HEK293 (cell line): ENCODE measurements at regions not wholly inside any gene's neighbourhood (a gene's known extent, or its start where the extent isn't known, plus 50 kb on each side); places are given as distances from the start of the nearest gene placed in this dataset.

Experiments
- CTCF ChIA-PET: fragments of 350-600 bp; formaldehyde crosslinking; extraction: SDS; loops from one replicate; lab custom pipeline; 2021; ENCODE audit warnings: antibody characterized with exemption; lab: Yijun Ruan, JAX
- POLR2A ChIA-PET: fragments of 300-600 bp; formaldehyde crosslinking; extraction: SDS; loops from one replicate; lab custom pipeline; 2020; ENCODE audit warnings: antibody characterized with exemption, inconsistent platforms; lab: Yijun Ruan, JAX
- H3K27ac ChIP-seq: fragments of 200-500 bp; sonication (Bioruptor generic); 2 replicates; pipeline ENCODE4 v1.5.1; 2014; ENCODE audit warnings: low read depth, low read length, control low read depth, inconsistent platforms; ENCODE audit errors: extremely low read depth
- H3K36me3 ChIP-seq, 2 experiments: fragments of 200-500 bp in 1 of 2; sonication (Bioruptor generic) in 1 of 2; 1 replicate in 1 of 2; 2 replicates in 1 of 2; pipeline ENCODE4 v1.5.1; 2014 to 2017; ENCODE audit warnings: inconsistent platforms in 2 of 2, low read length in 2 of 2; ENCODE audit not compliant: control insufficient read depth in 2 of 2, insufficient read depth in 1 of 2
- H3K4me1 ChIP-seq: fragments of 200-500 bp; sonication (Bioruptor generic); 2 replicates; pipeline ENCODE4 v1.5.1; 2014; ENCODE audit warnings: mild to moderate bottlenecking, low read length, inconsistent platforms; ENCODE audit not compliant: control insufficient read depth, insufficient read depth
- H3K4me3 ChIP-seq: 2 replicates; pipeline ENCODE4 v1.5.1; 2011; ENCODE audit warnings: low read depth, mild to moderate bottlenecking, control low read depth, low read length, moderate library complexity
- H3K9me3 ChIP-seq: fragments of 200-500 bp; sonication (Bioruptor generic); 2 replicates; pipeline ENCODE4 v1.5.1; 2014; ENCODE audit warnings: low read depth, low read length, inconsistent platforms; ENCODE audit not compliant: control insufficient read depth, insufficient read depth
- IKZF3 ChIP-seq: fragments of 450-650 bp; IDR thresholded peaks from 2 replicates; pipeline ENCODE4 v1.5.0; 2018; ENCODE audit warnings: missing biosample characterization, mild to moderate bottlenecking, missing genetic modification characterization, moderate library complexity
- KLF7 ChIP-seq: fragments of 450-650 bp; formaldehyde crosslinking; IDR thresholded peaks from 2 replicates; pipeline ENCODE4 v1.5.1; 2016; ENCODE audit warnings: missing biosample characterization, missing genetic modification characterization, borderline replicate concordance
- OVOL3 ChIP-seq: fragments of 450-650 bp; formaldehyde crosslinking; IDR thresholded peaks from 2 replicates; pipeline ENCODE4 v1.5.1; 2016; ENCODE audit warnings: missing biosample characterization, missing genetic modification characterization
- PRDM1 ChIP-seq: fragments of 450-650 bp; formaldehyde crosslinking; IDR thresholded peaks from 2 replicates; pipeline ENCODE4; 2016; ENCODE audit warnings: missing biosample characterization, missing genetic modification characterization
- REST ChIP-seq: fragments of 450-650 bp; formaldehyde crosslinking; IDR thresholded peaks from 2 replicates; pipeline ENCODE4 v1.5.1; 2016; ENCODE audit warnings: missing biosample characterization, missing genetic modification characterization
- SCRT2 ChIP-seq: fragments of 450-650 bp; formaldehyde crosslinking; IDR thresholded peaks from 2 replicates; pipeline ENCODE4 v1.5.1; 2016; ENCODE audit warnings: missing biosample characterization, missing genetic modification characterization
- ZBTB48 ChIP-seq: fragments of 450-650 bp; formaldehyde crosslinking; IDR thresholded peaks from 2 replicates; pipeline ENCODE4 v1.5.1; 2016; ENCODE audit warnings: missing biosample characterization, missing genetic modification characterization
- ZBTB7A ChIP-seq: fragments of 450-650 bp; formaldehyde crosslinking; IDR thresholded peaks from 2 replicates; pipeline ENCODE4 v1.5.1; 2016; ENCODE audit warnings: low read depth, missing biosample characterization, missing genetic modification characterization
- ZBTB8A ChIP-seq: fragments of 450-650 bp; formaldehyde crosslinking; IDR thresholded peaks from 2 replicates; pipeline ENCODE4 v1.5.1; 2016; ENCODE audit warnings: missing biosample characterization, missing genetic modification characterization
- ZNF121 ChIP-seq: fragments of 450-650 bp; formaldehyde crosslinking; IDR thresholded peaks from 2 replicates; pipeline ENCODE4 v1.5.1; 2016; ENCODE audit warnings: missing biosample characterization, missing genetic modification characterization
- ZNF155 ChIP-seq: fragments of 450-650 bp; formaldehyde crosslinking; IDR thresholded peaks from 2 replicates; pipeline ENCODE4 v1.5.1; 2016; ENCODE audit warnings: missing biosample characterization, missing genetic modification characterization
- ZNF169 ChIP-seq: fragments of 450-650 bp; formaldehyde crosslinking; IDR thresholded peaks from 2 replicates; pipeline ENCODE4 v1.5.1; 2016; ENCODE audit warnings: missing biosample characterization, missing genetic modification characterization
- ZNF202 ChIP-seq: fragments of 450-650 bp; formaldehyde crosslinking; IDR thresholded peaks from 2 replicates; pipeline ENCODE4 v1.5.1; 2016; ENCODE audit warnings: missing biosample characterization, missing genetic modification characterization, borderline replicate concordance
- ZNF302 ChIP-seq: fragments of 450-650 bp; formaldehyde crosslinking; IDR thresholded peaks from 2 replicates; pipeline ENCODE4 v1.5.1; 2016; ENCODE audit warnings: missing biosample characterization, missing genetic modification characterization, low read depth
- ZNF311 ChIP-seq: fragments of 450-650 bp; formaldehyde crosslinking; IDR thresholded peaks from 2 replicates; pipeline ENCODE4 v1.5.1; 2017; ENCODE audit warnings: missing biosample characterization, missing genetic modification characterization, borderline replicate concordance
- ZNF350 ChIP-seq: fragments of 450-650 bp; formaldehyde crosslinking; IDR thresholded peaks from 2 replicates; pipeline ENCODE4 v1.5.0; 2017; ENCODE audit warnings: missing biosample characterization, mild to moderate bottlenecking, missing genetic modification characterization
- ZNF354C ChIP-seq: fragments of 450-650 bp; formaldehyde crosslinking; IDR thresholded peaks from 2 replicates; pipeline ENCODE4 v1.5.1; 2016; ENCODE audit warnings: missing biosample characterization, missing genetic modification characterization, low read depth, borderline replicate concordance
- ZNF394 ChIP-seq: fragments of 450-650 bp; formaldehyde crosslinking; IDR thresholded peaks from 2 replicates; pipeline ENCODE4 v1.5.1; 2016; ENCODE audit warnings: missing biosample characterization, missing genetic modification characterization, mild to moderate bottlenecking, moderate library complexity, borderline replicate concordance
- ZNF404 ChIP-seq: fragments of 450-650 bp; formaldehyde crosslinking; IDR thresholded peaks from 2 replicates; pipeline ENCODE4 v1.5.1; 2017; ENCODE audit warnings: missing biosample characterization, missing genetic modification characterization
- ZNF571 ChIP-seq: fragments of 450-650 bp; formaldehyde crosslinking; IDR thresholded peaks from 2 replicates; pipeline ENCODE4 v1.5.0; 2017; ENCODE audit warnings: missing biosample characterization, missing genetic modification characterization
- ZNF585B ChIP-seq: fragments of 450-650 bp; formaldehyde crosslinking; IDR thresholded peaks from 2 replicates; pipeline ENCODE4 v1.5.1; 2016; ENCODE audit warnings: missing biosample characterization, missing genetic modification characterization
- ZNF654 ChIP-seq: fragments of 450-650 bp; formaldehyde crosslinking; IDR thresholded peaks from 2 replicates; pipeline ENCODE4 v1.5.1; 2016; ENCODE audit warnings: low read depth, missing biosample characterization, missing genetic modification characterization
- ZNF658 ChIP-seq: fragments of 450-650 bp; formaldehyde crosslinking; IDR thresholded peaks from 2 replicates; pipeline ENCODE4; 2016; ENCODE audit warnings: missing biosample characterization, missing genetic modification characterization
- TF ChIP-seq, protein P1 (sequence below): fragments of 450-650 bp; formaldehyde crosslinking; IDR thresholded peaks from 2 replicates; pipeline ENCODE4; 2016; ENCODE audit warnings: missing biosample characterization, missing genetic modification characterization
- TF ChIP-seq, protein P2 (sequence below): fragments of 450-650 bp; formaldehyde crosslinking; IDR thresholded peaks from 2 replicates; pipeline ENCODE4 v1.5.0; 2017; ENCODE audit warnings: missing biosample characterization, missing genetic modification characterization, borderline replicate concordance
- TF ChIP-seq, protein P3 (sequence below): fragments of 450-650 bp; formaldehyde crosslinking; IDR thresholded peaks from 2 replicates; pipeline ENCODE4 v1.5.1; 2016; ENCODE audit warnings: missing biosample characterization, missing genetic modification characterization
- TF ChIP-seq, protein P4 (sequence below): fragments of 450-650 bp; formaldehyde crosslinking; IDR thresholded peaks from 2 replicates; pipeline ENCODE4 v1.5.1; 2016; ENCODE audit warnings: missing biosample characterization, missing genetic modification characterization

DNA sequence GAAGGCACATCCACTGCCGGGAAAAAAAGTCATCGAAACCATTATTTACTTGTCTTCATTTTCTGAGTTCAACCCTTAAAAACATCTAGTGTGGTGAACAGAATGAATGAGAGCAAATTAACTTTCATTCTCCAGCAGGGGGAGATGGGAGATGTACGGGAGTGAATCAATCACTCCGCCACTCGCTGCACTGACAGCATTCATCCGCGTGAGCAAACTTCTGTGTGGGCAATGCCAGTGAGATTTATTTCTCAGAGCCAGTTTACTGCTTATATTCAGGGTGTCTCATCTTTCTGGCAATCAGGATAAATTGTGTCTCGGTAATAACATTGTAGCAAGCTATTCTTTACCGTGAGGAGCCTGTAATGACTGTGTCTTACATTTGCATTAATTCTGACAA, 463.6 kb upstream of the MIS18BP1 start:
- POLR2A ChIA-PET, result no interaction called here
- H3K4me3 ChIP-seq, result no peak overlapping the region
- no peaks in the 10 kb centered on the region for H3K4me1 ChIP-seq
- TF ChIP-seq IKZF3, result no peak
- no peak for TF ChIP-seq ZNF155 (tag by site-specific recombination)
- no peak for TF ChIP-seq ZNF121 (tag by site-specific recombination)
- TF ChIP-seq ZNF571 (tag by site-specific recombination), result no peak
- TF ChIP-seq, protein P1, sequence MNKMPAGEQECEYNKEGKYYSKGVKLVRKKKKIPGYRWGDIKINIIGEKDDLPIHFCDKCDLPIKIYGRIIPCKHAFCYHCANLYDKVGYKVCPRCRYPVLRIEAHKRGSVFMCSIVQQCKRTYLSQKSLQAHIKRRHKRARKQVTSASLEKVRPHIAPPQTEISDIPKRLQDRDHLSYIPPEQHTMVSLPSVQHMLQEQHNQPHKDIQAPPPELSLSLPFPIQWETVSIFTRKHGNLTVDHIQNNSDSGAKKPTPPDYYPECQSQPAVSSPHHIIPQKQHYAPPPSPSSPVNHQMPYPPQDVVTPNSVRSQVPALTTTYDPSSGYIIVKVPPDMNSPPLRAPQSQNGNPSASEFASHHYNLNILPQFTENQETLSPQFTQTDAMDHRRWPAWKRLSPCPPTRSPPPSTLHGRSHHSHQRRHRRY (tag by site-specific recombination), result no peak
- TF ChIP-seq ZNF654, result no peak
- TF ChIP-seq ZNF302 (tag by site-specific recombination), result no peak
- no peak for TF ChIP-seq ZNF354C (tag by site-specific recombination)
- no peak for TF ChIP-seq ZNF404 (tag by site-specific recombination)
- TF ChIP-seq, protein P2, sequence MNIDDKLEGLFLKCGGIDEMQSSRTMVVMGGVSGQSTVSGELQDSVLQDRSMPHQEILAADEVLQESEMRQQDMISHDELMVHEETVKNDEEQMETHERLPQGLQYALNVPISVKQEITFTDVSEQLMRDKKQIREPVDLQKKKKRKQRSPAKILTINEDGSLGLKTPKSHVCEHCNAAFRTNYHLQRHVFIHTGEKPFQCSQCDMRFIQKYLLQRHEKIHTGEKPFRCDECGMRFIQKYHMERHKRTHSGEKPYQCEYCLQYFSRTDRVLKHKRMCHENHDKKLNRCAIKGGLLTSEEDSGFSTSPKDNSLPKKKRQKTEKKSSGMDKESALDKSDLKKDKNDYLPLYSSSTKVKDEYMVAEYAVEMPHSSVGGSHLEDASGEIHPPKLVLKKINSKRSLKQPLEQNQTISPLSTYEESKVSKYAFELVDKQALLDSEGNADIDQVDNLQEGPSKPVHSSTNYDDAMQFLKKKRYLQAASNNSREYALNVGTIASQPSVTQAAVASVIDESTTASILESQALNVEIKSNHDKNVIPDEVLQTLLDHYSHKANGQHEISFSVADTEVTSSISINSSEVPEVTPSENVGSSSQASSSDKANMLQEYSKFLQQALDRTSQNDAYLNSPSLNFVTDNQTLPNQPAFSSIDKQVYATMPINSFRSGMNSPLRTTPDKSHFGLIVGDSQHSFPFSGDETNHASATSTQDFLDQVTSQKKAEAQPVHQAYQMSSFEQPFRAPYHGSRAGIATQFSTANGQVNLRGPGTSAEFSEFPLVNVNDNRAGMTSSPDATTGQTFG (tag by site-specific recombination), result no peak
- TF ChIP-seq PRDM1 (tag by site-specific recombination), result no peak
- no peak for TF ChIP-seq OVOL3 (tag by site-specific recombination)
- TF ChIP-seq REST (tag by site-specific recombination), result no peak
- no peak for TF ChIP-seq ZBTB7A (tag by site-specific recombination)
- TF ChIP-seq ZBTB8A (tag by site-specific recombination), result no peak
- TF ChIP-seq ZNF169 (tag by site-specific recombination), result no peak
- TF ChIP-seq ZNF350, result no peak
- no peak for TF ChIP-seq ZNF311
- TF ChIP-seq SCRT2 (tag by site-specific recombination), result no peak
- no peak for TF ChIP-seq ZNF658 (tag by site-specific recombination)
- CTCF ChIA-PET, result interaction anchor here (1.1 to 1.4 kb wide), 2 partner anchors 13 to 66 kb away, joined by 3 read pairs; no protein-coding TSS in a partner anchor
- no peaks in the 10 kb centered on the region for H3K36me3 ChIP-seq
- H3K27ac ChIP-seq, result no peak overlapping the region
- no peaks in the 10 kb centered on the region for H3K9me3 ChIP-seq

DNA sequence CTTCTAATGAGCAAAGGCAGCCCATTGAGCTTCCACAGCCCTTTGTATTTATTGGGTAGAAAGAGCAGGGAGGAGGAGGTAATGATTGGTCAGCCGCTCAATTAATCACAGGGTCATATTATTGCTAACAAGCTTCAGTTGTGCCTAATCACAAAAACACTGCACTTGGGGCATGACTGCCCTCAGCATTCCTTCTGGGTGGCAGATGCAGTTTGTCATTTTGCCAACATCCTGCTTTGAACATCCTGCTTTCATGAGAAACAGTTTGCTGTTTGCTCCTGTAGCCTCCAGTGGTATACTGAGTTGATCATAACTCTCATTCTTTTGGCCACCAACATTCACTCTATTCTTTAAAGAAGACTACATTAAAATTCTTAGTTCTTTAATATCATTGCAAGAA, 462.9 kb upstream of the MIS18BP1 start:
- CTCF ChIA-PET, result interaction anchor here (0.7 to 1.4 kb wide), 3 partner anchors 14 to 1079 kb away, joined by 3 read pairs; no protein-coding TSS in a partner anchor
- H3K4me3 ChIP-seq, result no peak overlapping the region
- POLR2A ChIA-PET, result no interaction called here
- H3K36me3 ChIP-seq, result no peaks in the 10 kb centered on the region
- no peaks in the 10 kb centered on the region for H3K4me1 ChIP-seq
- H3K9me3 ChIP-seq, result no peaks in the 10 kb centered on the region
- no peak overlapping the region for H3K27ac ChIP-seq
- TF ChIP-seq ZBTB48 (tag by site-specific recombination) (no peak), ZNF202 (no peak), ZNF394 (tag by site-specific recombination) (no peak), KLF7 (no peak), ZNF585B (tag by site-specific recombination) (no peak)
- TF ChIP-seq, protein P3, sequence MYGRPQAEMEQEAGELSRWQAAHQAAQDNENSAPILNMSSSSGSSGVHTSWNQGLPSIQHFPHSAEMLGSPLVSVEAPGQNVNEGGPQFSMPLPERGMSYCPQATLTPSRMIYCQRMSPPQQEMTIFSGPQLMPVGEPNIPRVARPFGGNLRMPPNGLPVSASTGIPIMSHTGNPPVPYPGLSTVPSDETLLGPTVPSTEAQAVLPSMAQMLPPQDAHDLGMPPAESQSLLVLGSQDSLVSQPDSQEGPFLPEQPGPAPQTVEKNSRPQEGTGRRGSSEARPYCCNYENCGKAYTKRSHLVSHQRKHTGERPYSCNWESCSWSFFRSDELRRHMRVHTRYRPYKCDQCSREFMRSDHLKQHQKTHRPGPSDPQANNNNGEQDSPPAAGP (tag by site-specific recombination), result no peak
- TF ChIP-seq, protein P4, sequence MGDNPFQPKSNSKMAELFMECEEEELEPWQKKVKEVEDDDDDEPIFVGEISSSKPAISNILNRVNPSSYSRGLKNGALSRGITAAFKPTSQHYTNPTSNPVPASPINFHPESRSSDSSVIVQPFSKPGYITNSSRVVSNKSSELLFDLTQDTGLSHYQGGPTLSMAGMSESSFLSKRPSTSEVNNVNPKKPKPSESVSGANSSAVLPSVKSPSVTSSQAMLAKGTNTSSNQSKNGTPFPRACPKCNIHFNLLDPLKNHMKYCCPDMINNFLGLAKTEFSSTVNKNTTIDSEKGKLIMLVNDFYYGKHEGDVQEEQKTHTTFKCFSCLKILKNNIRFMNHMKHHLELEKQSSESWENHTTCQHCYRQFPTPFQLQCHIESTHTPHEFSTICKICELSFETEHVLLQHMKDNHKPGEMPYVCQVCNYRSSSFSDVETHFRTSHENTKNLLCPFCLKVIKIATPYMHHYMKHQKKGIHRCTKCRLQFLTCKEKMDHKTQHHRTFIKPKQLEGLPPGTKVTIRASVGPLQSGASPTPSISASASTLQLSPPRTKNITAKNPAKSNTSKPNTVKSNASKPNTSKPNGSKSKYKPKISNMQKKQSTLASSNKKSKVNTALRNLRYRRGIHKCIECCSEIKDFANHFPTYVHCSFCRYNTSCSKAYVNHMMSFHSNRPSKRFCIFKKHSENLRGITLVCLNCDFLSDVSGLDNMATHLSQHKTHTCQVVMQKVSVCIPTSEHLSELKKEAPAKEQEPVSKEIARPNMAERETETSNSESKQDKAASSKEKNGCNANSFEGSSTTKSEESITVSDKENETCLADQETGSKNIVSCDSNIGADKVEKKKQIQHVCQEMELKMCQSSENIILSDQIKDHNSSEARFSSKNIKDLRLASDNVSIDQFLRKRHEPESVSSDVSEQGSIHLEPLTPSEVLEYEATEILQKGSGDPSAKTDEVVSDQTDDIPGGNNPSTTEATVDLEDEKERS (tag by site-specific recombination), result no peak
